Peyer's patch (tissue), 4 donors: ENCODE measurements at regions not wholly inside any gene's neighbourhood (a gene's known extent, or its start where the extent isn't known, plus 50 kb on each side); places are given as distances from the start of the nearest gene placed in this dataset.

Source experiments
- POLR2A ChIP-seq, 2 donors: fragments of 450-650 bp; IDR thresholded peaks; one replicate each; pipeline ENCODE4 v1.5.1; 2017; ENCODE audit warnings: antibody characterized with exemption in 2 of 2, mild to moderate bottlenecking in 2 of 2, moderate library complexity in 2 of 2
- TF ChIP-seq, protein P1 (sequence below), 6 experiments: fragments of 450-650 bp in 4 of 6; fragments of 200-600 bp in 2 of 6; sonication (generic) in 1 of 6; IDR thresholded peaks; one replicate each; pipeline ENCODE4 v1.5.1; 2017 to 2019; ENCODE audit warnings: antibody characterized with exemption in 6 of 6, mild to moderate bottlenecking in 3 of 6, moderate library complexity in 1 of 6

DNA sequence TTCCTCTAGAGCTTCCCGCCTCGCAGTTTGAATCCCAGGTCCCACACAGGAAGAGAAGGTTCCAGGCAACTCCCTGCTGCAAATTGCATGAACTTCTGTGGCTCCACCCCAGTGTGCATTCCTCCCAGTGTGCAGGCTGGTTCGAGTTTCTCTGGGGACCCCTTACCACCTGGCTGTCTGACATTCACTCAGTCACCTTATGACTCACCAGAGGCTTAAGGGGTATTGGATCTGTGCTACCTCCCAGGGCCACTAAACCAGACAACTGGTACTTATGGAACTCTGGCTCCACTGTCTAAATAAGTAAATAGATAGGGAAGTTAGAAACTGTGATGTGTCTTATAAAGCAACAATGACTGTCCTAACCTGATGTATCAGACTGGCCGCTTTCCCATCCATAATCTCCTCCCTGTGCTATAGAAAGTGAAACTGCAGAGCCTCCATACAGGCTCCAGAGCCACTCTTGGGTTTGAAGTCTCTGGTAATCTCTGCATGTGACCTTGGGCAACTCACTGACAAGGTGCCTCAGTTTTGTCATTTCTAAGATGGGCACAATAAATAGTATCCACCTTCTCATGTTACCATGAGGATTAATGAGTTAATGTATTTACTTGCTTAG is 720.6 kb downstream of the SEMA5A start:
- TF ChIP-seq, protein P1, sequence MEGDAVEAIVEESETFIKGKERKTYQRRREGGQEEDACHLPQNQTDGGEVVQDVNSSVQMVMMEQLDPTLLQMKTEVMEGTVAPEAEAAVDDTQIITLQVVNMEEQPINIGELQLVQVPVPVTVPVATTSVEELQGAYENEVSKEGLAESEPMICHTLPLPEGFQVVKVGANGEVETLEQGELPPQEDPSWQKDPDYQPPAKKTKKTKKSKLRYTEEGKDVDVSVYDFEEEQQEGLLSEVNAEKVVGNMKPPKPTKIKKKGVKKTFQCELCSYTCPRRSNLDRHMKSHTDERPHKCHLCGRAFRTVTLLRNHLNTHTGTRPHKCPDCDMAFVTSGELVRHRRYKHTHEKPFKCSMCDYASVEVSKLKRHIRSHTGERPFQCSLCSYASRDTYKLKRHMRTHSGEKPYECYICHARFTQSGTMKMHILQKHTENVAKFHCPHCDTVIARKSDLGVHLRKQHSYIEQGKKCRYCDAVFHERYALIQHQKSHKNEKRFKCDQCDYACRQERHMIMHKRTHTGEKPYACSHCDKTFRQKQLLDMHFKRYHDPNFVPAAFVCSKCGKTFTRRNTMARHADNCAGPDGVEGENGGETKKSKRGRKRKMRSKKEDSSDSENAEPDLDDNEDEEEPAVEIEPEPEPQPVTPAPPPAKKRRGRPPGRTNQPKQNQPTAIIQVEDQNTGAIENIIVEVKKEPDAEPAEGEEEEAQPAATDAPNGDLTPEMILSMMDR (IDR thresholded peaks at IDR 0.05), result no peak
- no peak for TF ChIP-seq POLR2A (IDR thresholded peaks at IDR 0.05)
